HG03460 (cell line): ENCODE measurements at regions not wholly inside any gene's neighbourhood (a gene's known extent, or its start where the extent isn't known, plus 50 kb on each side); places are given as distances from the start of the nearest gene placed in this dataset.

ENCODE experiments used
- ATAC-seq: cut with Tn5 transposase; IDR thresholded peaks from one replicate; pipeline ENCODE4 v1.9.1; 2021; ENCODE audit not compliant: unreplicated experiment

DNA sequence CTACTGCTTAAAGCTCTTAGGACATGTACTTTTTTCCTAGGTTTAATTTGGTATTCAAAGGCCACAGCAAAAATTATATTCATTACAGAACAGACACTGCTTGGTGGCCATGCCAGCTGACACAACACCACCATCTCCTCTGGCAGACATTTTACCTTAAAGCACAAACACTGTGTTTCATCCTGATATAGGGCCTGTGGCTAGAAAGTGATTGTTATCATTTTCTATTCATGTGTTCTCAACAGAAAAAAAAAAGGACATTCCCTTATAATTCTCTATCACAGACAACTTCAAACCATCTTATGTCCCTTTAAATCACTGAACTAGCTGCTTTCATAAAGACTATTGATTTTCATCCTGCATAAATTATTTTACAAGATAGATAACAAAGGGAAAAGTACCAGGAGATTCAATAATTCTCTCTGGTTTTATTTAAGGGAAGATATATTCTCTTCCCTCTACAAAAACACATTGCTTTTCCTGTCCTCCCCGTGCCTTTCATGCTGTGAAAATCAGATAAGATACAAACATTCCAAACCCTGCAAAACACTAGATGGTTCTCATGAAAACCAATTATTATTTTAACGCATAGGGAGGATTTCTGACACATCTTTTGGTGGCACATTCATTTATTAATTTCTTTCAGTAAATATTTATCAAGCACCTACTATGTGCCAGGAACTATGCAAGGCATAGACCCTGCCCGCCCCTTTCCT, 139.3 kb upstream of the TMCC3 start:
- ATAC-seq, result no peak

DNA sequence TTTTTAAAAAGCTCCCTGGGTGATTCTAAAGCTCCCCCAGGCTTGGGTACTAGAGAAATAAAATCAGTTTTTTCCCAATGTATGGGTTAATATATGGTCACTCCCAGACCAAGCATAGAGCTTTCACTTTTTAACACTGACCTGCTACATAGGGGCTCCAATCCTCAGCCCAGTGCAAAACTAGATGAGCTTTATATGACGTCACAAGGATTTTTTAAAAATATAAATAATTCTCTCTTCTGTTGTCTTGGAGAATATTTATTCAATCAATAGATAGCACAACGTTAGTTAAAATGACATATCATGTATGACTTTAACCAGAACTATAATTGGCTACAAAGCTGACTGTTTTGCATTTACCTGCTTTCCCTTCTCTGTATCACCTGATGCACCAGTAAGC, 137.9 kb upstream of the TMCC3 start:
- no peak for ATAC-seq

DNA sequence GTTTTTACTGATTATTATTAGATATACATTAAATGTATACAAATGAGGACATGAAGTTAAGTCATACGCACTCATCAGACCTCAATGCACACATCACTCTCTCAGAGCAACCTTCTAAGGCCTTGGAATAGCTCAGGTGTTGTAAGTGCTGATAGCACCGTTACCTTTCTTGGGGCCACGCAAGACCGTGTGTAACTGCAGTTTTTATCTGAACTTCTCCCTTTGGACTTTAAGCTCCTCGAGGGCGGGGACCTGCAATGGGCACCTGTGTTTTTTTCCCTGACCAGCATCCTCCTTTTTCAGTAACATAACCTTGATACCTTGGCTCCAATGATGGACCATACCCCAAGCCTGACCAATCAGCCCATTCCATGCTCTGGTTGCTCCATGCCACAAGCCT, 136.5 kb upstream of the TMCC3 start:
- ATAC-seq, result no peak

DNA sequence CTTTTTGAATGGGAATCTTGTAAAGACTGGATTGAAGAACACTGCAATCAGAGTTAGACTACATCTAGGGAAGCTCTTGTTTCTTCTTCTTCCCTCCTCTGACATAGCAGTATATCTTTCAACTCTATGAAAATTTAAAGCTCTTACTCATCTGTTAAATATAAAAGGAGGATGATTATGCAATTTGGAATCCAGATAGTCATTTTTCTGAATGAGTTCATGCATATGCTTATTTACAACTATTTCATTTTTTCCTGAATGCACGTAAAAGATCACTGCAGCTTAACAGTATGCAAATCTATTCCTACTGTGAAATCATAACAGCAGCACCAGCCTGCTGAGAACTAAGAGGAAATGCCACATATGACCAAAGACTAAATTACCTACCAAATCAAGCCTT, 133.5 kb upstream of the TMCC3 start:
- no peak for ATAC-seq

DNA sequence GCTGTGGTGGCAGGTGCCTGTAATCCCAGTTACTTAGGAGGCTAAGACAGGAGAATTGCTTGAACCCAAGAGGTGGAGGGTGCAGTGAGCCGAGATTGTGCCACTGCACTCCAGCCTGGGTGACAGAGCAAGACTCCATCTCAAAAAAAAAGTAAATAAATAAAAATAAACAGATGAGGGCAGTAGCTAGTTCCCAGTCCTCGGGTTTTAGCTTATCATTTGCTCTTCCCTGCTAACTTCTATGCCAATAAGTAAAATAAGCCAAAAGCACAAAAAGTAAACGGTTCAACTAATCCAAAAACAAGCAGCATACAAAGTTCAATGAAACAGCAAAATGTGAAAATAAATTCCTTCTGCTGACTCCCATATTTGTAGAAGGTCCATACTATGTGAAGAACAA, 133.0 kb upstream of the TMCC3 start:
- ATAC-seq, result no peak

DNA sequence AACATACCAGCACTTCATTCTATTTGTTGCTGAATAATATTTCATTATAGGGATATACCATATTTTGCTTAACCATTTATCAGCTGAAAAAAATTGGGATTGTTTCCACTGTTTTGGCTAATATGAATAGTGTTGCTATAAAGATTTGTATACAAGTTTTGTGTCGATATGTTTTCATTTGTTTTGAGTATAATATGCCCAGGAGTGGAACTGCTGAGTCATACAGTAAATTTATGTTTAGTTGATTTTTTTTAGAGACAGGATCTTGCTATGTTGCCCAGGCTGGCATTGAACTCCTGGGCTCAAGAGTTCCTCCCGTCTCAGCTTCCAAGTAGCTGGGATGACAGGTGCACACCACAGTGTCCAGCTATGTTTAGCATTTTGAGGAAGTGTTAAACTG, 131.5 kb upstream of the TMCC3 start:
- no peak for ATAC-seq

DNA sequence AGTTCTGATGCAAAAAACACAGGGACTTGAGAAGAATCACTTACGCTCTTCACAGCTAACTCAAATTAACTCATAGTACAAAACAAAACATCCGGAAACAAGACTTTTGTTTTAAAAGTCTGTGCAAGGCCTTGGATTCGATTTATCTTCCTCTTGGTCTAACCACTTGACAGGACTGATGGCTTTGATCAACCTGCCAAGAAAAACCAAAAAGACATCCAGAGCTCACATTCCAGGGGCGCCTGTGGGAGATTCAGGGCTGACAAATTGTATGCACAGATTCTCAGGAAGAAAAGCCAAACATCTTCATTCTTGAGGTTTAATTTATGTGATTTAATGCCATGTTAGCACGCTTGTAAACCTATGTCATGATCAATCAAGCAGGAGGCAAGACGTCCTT, 129.1 kb upstream of the TMCC3 start:
- ATAC-seq, result no peak

DNA sequence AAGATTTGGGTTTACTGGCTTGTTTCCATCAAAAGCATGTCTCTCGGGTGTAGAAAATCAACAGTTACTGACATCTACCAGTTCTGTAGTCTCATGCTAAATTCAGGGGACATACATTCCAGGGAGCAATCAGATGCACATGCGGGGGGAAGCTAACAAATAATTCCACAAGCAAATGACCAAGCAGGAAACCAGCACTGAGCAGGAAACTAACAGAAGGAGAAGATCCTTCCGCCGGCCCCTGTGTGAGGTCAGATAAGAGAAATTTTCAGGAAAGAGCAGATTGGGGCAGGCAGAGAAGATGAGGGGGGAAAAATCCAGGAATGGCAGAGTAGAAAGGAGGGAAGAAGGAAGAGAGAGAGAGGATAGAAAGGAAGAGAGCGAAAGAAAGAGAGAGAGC, 127.6 kb upstream of the TMCC3 start:
- no peak for ATAC-seq

DNA sequence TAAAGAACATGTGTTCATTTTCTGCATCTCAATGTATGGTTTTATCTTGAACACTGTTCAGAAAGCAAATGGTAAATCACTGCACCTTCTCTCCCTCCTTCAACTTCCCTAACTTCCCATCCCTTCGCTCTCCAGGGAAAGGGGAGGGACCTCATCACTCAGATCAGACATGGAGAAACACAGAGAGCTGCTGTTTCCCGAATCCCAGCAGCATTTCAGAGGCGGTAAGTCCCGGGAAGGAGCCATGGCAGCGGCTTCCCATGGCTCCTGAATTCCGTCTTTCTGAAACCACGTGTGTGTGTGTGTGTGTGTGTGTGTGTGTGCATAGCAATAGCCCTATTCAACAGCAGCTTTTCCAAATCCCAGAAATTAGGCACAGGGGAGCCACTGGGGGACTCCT, 125.4 kb upstream of the TMCC3 start:
- ATAC-seq, result no peak

DNA sequence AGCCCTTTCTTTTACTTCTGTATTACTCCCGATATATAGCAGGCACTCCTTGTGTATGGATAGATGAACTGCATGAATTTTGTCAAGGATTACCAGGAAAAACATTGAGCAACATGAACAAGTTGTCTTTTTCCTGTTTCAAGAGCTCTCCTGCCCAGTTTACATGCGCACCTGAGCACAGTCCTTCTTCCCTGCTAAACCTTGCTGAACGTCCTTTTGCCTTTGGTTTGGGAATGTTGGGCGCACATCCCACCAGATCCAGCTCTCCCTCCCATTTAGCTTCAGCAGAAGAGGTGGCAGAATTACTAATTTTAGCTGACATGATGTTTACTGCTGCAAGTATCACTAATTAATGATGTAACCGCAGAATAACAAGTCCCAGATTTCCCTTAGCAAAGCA, 121.4 kb upstream of the TMCC3 start:
- no peak for ATAC-seq

DNA sequence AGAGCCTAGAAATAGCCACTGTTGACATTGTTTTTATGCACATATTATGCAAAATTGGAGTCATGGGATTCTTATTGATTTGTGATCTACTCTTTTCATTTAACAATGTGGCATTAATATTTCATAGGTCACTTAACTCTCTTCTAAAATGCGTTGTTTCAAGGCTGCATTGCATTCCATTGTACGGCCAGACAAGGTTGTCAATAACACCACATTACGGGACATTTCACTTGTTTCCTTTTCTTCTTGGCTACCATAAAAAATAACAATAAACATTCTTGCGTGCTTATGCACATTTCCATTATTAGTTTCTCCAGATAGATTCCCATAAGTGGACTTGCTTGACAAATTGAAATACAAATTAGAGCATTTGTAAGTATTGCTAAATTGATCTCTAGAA, 120.8 kb upstream of the TMCC3 start:
- ATAC-seq, result no peak

DNA sequence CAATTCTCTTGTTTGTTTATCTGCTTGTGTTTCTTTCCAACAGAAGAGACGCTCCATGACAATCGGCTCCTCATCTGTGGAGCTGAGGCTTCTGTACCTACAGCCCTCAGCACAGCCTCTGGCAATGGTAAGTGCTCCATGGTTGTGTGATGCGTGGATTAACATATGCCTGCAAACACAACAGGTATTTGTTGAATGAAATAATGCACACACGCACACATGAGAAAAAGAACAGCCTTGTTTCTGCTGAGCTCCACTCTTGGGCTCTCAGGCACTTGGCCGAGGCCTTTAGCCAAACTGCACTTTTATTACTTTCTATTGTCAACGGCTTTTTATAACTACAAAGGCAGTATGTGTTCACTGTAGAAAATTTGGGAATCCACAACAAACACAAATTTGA, 120.4 kb upstream of the TMCC3 start:
- ATAC-seq, result no peak

DNA sequence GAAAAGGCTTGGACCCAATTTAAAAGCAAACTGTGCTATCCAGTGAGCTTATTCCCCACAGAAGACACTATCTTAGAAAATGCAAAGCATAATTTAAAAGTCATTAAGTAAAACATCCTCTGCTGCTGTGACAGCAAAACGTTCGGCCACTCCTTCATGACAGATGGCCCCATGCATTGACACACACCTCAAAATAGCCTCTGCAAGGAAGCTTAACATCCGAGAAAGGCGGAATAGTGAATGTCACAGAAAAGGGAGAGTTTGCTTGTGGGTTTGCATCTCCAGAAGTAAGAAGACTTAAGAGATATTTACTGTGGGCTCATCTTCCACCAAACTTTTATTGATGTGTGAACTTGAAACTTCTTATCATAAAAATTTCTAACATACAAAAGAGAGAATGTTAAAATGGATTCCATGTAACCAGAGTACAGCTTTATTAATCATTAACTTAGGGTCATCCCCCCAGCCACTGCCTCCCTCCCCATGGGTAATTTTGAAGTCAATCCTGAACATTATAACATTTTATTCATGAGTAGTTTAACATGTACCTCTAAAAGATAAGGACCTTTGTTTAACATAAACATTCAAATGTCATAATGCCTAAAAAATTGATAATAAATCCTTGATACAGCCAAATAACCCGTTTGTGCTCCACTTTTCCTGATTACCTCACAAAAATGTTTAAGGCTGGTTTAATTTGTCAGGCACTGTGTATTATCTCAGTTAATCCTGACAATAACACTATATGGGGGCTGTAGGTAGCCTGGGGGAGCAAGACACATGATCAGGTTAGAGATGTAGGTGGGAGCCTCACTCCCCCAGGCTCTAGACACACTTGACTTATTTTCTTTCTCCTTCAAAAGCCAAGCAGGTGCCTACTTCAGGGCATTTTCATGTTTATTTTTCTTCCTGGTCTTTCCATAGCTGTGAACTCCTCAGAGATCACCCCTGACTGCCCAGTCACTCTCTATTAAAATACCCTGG, 119.7 kb upstream of the TMCC3 start:
- no peak for ATAC-seq

DNA sequence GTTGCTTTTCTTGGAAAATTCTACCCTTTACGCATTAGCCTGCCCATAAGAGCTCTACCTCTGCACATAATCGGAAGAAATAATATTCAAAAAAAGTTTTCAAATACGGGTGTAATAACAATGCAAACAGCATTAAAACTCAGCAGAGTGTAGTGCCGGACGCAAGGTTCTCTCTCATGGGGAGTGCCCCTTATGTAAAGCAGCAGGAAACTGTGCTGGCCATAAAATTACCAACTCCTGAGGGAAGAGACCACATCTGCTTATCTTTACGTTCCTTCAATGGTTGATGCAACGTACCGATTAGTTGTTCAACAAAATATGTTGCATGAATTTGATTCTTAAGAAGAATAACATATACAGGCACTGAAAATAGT, 118.7 kb upstream of the TMCC3 start:
- ATAC-seq, result peak; percentile 91

DNA sequence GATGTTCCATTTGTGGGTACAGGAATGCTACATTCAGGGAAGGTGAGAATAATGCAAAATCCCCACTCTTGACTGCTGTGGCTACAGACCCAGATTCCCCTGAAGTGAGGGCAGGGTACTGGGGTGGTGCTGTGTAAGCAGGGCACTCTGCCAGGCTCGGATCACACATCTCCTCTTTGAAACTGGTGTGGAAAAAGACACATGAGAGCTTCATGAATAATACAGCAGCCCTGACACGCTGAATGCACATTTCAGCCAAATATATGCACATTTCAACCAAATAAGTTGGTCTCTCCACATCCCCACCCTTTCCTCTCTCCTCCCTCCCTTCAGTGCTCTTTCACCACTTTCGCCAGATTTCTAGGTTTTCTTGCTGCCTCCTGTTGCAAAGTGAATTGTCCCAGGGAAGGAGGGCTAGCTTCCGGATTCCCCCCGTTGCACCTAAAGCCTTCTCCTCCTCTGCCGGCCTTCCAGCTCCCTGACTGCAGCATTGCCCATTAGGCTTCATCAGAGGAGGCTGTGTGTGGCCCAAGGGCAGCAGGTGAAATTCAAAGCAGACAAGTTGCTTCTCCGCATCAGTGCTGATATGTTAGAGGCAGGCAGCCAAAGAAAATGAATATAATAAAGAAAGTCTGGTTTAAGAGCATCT, 118.2 kb upstream of the TMCC3 start:
- peak; percentile 48 for ATAC-seq

DNA sequence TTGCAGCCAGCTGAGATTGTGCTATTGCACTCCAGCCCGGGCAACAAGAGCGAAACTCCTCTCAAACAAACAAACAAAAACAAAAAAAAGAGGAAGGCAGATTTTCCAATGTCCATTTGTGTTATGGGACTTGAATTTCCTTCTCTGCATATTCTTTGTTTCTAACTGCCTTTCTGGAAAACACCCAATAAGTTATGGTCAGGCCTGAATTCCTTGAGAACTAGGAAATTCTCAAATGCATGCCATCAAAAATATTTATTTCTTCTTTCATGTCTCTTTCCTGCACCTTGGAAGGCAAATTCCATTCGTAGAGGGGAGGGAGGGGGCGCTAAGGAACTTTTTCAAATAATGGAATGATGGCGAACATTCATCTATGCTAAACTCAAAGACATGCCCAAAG, 117.6 kb upstream of the TMCC3 start:
- ATAC-seq, result no peak

DNA sequence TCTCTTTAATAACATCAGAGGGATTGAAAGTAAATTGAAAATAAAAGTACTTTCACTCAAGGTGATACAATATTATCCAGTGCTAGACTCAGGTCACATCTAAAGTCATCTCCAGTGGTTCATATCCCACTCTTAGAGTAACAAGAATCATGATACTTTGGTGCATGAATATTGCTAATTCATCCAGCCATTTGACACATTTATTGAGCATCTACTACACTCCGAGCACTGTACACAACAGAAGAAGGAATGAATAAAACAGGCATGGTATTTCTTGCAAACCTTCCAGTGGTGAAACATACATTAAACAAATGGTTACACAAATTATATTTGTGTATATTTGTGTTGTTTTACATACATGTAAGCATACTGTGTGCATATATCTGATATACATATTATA, 116.0 kb upstream of the TMCC3 start:
- no peak for ATAC-seq

DNA sequence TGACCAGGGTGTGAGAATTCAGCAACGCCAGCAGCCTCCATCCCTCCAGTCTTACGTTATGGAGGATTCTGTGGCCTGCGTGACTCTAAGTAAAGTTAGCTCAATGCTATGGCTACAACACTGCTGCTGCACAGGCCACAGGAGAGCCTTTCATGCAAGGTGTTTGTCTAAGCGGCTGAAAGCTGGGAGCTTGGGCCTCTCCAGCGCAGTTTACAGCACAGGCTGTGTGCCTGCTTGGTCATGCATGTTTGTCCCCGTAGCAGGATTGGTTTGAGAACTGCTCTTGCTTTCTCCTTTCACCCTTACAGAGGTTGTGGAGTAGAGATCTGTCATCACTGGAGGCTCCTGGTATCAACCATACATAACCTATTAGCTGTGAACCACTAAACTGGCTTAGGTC, 113.1 kb upstream of the TMCC3 start:
- ATAC-seq, result no peak

DNA sequence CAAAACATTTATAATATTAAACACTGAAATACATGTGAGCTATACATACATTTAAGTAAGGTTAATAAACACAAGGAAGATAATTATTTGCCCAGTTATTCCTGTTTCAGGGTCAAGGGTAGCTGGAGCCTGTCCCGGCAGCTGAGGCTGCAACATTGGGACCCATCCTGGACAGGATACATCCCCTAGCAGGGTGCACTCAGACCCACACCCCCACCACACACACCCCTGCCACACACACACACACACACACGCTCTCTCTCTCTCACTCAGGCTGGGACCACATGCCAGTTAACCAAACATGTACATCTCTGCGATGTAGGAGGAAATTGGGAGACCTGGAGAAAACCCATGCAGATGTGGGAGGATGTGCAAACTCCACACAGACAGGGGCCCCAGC, 112.6 kb upstream of the TMCC3 start:
- no peak for ATAC-seq

DNA sequence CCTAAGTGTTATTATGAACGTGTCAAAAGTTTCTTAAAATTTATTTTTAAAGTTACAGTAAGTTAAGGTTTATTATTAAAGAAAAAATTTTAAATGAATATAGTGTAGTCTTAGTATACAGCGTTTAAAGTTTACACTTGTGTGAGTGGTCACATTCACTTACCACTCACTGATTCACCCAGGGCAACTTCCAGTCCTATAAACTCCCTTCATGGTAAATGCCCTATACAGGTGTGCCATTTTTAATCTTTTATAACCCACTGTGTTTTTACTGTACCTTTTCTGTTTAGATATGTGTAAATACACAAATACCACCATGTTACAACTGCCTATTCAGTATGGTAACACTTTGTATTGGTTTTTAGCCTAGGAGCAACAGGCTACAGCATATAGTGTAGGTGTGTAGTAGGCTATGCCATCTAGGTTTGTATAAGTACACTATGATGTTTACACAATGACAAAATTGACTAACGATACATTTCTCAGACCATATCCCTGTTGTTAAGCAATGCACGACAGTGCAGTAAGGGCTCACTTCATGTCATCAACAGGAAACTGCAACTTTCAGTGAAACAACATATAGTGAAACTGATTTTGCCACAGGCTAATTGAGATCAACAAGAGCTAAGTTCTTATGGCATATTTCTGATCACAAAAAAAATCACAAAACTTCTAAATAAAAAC, 112.0 kb upstream of the TMCC3 start:
- peak; percentile 65 for ATAC-seq

DNA sequence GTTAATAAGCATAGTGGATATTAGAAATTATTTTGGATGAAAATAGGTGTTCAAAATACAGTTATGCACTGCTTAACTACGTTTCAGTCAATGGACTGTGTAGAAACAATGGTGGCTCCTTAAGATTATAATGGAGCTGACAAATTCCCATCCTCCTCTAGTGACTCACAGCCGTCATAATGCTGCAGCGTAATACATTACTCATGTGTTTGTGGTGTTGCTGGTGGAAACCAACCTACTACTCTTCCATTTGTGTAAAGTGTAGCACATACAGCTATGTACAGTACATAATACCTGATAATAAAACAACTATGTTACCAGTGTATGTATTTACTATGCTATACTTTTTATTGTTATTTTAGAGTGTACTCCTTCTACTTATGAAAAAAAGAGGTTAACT, 111.2 kb upstream of the TMCC3 start:
- no peak for ATAC-seq
